Dermis microvascular lymphatic vessel endothelial cell (primary cell): ENCODE measurements at regions not wholly inside any gene's neighbourhood (a gene's known extent, or its start where the extent isn't known, plus 50 kb on each side); places are given as distances from the start of the nearest gene placed in this dataset.
A peak's percentile ranks its signal among the peaks of the same experiment; 100 is the strongest.
"Not testable (repeated sequence)": the region's sequence is repeated elsewhere in the genome, so short reads cannot be mapped to it uniquely, and the experiment has no call there.

Experiments used
- DNase-seq, 2 donors: peaks; one replicate each; pipeline versions ENCODE4 v3.0.0 to v3.0.0-alpha.2; 2010; ENCODE audit warnings: low read depth in 2 of 2

DNA sequence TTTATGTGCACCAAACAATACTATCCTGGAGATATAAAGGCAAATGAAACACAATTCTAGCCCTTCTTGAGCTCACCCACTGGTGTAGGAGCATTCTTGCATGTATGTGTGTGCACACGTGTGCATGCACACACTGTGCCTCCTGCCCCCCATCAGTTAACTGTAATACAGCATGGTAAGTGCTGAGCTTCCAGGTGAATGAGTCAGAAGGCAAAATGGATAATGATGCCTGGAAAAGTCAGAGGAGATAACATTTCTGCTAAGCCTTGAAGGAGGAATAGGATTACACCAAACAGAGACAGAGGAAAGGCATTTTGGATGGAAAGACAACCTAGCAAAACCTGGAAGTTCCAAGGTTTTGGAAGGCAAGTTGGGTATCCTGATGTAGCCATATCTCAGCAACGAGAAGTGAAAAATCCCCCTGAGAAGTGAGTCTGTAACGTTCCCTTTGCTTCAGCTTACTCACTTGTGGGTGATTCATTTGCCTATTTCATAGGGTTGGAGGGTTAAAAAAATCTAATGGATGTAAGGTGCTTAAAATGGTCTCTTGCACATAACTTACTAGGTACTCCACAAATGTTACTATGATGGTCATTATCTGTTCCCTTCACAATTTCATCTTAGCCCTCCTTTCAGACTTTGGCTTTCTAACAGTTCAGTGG, 101.4 kb upstream of the STC2 start:
- DNase-seq, result no peak

DNA sequence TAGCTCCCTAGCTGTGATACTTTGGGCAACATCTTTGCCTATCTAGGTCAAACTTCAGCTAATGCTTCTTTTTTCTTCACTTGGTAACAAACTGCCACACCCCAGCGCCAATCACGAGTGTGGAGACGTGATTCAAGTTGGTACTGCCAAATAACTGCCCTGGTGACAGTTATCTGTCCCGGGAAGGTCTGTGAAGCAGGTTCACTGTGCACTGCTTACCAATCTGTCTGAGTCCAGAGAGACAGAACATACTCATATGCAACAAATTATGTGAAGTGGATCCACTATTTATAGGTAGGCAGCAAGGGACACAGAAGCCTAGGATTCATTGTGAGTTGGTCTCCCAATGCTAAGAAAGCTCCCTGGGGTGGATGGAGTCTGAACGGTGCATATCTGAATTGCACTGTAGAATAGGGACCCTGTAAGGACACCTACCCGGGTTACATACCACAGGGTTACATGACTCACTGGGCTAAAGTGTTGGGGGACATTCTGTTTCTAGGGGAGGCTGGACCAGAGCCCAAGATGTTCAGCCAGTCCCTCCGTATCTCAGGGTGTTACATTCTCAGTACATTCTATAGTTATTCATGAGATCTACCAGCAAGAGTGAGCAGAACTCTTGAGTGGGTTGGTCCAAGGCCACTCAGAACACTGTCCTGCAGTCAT, 95.4 kb upstream of the STC2 start:
- DNase-seq, result no peak

DNA sequence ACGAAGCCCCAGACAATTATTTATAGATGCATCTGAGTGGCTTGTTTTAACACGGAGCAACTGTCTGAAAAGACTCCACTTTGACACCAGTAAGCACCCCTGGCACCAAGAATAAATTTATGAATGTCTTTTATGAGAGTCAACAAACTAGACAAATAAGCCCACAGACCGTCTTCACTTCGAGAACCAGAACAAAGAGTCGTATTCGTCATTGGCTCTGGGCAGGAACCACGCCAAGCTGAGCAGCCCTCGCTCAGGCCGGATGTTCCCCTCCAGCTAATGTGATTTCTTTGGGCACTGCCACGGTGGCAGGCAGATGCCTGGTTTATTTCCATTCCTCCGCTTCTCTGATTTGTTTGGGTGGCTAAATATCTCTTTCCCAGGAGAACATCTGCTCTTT, 91.9 kb upstream of the STC2 start:
- no peak for DNase-seq

DNA sequence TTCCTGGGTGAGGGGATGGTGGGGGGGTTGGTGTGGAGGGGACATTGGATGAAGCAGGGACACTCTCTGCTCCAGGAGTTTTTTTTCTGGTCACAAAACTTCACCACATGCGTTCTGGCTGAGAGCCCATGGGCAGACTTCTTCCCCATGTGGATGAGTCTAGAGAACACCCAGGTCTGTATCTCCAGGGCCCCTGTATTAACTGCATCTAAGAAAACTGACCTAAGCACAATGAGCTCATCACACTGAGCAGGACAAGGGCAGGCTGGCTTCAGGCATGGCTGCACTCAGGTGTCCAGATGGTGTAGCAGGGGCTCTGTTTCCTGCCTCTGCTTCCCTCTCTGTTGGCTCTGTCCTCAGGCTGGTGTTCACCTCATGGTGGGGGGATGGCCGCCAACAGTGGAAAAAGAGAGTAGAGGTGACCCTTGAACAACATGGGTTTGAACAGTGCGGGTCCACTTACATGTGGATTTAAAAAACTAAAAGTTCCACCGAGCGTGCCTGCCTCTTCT, 85.3 kb upstream of the STC2 start:
- no peak for DNase-seq

DNA sequence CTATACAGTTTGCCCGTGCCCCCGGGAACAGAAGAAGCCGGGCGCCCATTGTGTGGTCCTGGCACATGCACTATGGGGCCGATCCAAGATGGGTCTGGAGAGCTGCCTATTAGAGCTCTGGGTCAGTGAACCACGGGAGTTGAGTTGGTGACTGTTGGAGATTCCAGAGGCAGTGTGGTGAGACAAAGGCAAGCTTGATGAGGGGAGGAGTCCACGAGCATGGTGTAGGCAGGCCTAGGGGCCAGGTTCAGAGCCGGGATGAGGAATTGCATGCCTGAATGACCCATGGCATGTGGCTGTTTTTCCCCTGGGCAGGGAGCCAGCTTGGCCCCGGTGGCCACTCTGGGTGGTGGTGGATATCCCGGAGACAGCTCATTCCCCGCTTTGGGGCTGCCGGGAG, 84.4 kb upstream of the STC2 start:
- DNase-seq, result no peak

DNA sequence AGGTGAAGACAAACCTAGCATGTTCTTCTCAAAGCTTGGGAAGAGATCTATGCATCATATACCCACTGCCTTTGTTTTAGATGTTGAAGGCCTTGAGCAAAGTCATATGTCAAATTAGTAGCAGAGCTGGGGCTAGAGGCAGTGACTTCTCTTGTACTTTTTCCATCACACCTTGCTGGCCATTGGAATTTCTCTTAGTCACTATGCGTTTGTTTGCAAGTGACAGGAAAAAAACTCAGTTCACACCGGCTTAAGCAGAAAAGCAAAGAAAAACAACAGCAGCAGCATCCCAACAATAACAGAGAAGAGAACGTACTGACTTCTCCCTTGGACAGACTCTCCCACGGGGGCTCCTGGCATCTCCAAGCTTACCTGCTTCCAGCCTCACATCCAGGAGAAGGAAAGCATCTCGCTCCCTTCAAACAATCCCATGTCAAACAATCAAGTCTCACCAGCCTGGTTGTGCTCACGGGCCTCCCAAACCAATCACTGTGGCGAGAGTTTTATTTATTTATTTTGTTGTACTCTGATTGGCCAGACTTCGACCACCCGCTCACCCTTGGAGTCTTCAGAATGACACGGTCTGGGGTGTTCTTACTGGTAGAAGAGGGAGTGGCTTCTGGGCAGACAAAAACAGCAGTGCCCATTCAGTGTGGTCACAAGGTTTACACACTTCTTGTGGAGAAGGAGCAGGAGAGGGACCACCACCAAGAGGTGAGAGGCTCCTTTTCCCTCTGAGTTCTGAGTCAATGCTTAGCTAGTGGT, 83.8 kb upstream of the STC2 start:
- no peak for DNase-seq

DNA sequence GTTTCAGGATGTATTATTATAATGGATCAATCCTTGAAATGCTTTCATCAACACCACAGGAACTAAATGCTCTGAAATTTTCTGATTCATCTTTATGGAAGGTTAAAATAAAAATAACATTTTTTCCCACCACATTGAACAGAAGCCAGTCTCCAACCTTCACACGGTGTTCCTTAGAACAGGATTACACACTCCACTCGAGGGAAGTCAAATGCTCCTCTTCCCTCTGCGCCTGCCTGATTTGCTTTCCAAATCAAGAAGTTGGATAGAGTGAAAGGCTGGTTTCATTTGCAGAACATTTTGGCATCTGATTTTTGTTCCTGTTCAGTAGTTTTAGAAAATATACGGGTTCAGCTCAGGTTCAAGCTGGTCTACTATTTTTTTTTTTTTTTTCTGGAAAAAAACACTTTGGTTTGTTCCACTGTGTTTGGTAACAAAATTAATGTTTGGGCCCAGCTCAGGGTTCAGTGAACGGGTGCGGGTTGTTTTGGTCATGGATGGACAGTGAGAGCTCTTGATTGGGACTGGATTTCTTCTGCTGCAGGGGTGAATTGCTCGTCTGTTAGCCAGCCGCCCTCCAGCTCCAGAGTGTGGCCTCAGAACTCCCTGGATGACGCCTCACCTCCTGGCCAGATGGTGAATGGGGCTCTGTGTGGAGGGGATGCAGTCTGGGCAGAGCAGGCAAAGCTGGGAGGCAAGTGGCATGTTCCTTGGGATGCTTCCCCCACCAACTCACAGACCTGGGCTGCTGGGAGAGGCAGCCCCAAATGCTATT, 82.4 kb upstream of the STC2 start:
- no peak for DNase-seq

DNA sequence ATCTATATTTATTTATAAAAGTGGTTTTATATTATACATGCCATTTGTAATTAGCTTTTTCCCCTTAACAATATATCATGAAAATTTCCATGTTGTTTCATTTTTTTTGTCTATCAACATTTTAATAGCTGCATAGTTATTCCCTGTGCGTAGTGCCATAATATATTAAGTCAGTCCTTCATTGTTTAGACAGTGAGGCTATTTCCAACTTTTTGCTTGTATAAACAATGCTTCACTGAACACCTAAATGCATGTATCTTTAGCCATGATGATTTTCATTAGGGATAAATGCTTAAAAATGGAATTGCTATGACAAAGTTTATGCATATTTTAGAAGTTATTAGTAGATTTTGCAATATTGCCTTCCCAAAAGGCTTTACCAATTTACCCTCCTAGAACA, 80.7 kb upstream of the STC2 start:
- no peak for DNase-seq

DNA sequence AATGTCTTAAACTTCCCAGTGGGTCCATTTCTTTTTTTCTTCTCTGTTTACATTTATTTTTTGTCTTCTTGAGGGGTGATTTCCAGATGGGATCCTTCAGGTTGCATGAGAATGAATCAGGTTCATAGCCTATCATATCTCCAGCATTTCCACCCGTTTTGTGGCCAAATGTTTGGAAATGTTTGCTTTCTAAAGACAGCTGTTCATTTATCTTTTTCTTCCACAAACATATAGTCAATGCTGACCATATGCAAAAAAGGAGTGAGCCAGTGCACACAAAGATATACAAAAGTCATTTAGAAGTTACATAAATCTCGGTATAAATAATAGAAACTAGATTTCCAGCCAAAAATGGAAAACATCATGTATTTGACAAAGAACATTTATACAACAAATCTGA, 71.6 kb upstream of the STC2 start:
- no peak for DNase-seq

DNA sequence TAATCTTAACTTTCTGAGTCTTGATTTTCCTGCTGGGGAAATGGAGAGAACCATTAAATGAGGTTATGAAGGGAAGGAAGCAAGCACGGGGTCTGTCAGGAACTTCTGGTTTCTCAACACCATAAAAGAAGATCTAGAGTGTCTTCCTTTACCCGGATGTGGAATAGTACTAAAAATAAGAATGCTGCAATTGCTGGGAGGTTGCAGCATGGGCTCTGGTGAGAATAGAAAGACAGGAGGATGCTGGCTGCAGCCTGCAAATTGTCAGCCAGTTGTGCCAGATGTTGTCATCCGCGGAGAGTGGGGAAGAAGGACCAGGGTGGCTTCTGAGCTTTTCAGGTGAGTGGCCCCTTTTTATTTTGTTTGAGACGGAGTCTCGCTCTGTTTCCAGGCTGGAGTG, 69.3 kb upstream of the STC2 start:
- DNase-seq, result no peak

DNA sequence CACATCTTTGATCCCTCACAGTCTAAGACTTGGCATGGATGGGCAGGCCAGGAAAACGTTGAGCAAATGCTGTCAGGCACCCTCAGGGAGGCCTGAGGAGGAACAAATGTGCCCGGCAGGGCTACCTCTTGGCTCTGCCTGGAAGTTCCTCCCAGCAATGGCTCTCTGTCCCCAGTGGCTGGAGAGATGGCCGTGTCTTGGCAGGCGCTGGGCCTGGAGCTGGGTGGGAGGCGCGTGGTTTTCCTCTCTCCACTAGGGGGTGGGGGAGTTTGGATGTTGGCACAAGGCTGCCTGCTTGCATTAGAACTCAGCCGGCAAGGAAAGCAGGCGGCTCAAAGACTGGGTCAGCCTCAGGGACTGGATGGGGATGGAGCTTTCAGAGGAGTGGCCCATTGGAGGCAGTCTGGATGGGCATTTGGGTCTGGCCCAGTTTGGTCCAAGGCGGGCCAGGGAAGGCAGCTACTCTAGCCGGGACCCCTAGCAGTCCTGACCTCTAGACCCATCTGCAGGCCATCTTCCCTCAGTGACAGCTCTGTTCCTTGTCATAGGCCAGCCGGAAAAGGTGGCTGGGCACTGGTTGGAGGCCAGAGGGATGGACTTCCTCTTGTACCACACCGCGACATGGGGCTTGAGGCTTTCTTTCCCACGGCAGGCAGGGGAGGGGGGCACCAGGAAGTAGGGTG, 68.2 kb upstream of the STC2 start:
- DNase-seq, result no peak

DNA sequence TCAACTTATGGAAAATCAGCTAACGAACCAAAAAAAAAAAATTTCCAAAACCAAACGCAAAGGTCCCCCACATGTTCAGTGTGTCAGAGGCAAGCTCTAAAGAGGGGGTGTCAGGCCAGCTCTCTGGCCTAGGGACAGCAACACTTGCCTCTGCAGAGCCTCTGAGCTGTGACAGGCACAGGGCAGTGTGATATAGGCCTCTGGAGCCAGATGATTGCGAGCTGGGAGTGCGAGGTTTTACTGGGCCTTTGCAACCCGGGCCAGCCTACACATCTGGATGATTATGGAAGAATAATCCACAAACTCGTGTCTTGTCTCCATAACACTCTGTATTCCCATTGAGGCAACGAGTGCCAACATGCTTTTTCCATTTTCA, 67.7 kb upstream of the STC2 start:
- DNase-seq, result no peak

DNA sequence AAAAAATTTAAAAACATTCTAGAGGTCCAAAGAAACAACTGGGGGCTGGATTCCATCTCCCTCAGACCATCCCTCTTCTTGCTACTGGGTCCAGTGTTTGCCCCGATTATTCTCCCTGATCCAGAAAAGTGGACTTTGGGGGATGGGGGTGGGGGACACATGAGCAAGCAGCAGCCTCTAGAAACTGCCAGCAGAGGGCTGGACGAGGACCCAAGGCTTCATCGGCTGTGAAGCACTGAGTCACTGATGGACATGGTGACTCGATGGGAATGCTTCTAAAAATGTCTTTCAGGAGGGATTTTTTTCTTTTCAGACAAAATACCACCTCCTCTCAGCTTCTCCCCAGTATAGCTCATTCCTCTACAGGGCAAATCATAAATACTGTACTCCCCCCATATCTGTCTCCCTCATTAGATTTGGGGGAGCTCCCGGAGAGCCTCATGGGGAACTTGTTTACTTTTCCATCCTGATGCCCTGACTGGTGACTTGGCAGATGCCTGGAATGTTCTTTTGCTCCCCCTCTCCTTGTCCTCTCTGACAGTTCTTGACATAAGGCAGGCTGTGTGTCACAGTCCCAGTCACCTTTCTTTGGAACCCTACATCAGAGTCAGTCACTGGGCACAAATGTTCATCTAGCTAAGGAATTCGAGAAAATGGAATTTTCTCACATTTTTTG, 67.2 kb upstream of the STC2 start:
- DNase-seq, result peak in 1 of 2 donors; percentile 21

DNA sequence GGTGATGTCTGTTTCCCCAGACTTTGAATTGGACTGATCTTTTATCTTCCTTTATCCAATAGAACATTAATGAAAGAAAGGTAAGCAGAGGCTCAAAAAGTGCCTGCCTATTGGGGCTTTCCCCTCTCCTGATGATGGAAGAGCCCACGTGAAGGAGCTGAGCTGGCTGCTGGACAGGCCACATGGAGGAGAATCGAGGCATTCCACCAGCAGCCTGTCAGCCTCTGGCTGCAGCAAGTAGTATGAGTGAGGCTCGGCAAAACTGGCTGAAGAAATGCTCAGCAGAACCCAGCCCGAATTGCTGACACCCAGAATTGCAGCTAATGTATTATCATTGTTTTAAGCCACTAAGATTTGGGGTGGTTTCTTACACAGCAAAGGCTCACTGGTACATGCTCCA, 66.5 kb upstream of the STC2 start:
- no peak for DNase-seq

DNA sequence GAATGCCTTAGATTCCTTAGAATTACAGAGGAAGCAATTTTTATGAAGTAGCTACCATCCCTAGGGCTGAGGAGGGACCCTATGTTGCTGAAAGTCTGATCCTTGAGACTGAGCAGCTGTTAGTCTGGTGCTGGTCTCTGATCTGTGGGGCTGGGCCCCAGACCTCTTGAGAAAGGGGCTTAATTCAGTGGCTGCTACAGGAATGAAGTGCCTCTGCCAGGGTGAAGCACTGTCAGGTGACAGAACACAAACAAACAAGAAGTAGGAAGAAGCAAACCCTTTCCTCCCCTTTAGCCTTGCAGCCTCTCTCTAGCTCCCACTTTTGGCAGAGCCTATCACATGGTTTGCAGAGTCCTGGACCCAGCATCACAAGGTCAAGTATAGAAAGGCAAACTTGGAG, 64.0 kb upstream of the STC2 start:
- DNase-seq, result no peak

DNA sequence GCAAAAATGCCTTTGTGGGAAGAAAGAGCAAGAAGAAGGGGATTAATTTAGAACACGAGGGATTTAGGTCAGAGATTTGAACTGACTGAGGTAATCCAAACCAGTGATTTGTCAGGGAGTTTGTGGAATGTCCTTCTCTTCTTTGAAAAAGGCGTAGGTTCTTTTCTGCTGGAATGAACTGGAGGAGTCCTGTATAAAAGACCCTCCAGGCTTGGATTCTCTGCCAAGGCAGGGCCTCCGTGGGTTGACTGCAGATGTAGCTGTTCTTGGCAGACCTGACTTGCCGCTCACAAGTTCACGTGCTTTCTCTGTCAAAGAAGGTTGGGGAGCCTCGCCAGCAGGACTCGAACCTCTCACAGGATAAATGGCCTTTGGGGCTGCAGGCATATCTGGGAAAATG, 62.8 kb upstream of the STC2 start:
- no peak for DNase-seq

DNA sequence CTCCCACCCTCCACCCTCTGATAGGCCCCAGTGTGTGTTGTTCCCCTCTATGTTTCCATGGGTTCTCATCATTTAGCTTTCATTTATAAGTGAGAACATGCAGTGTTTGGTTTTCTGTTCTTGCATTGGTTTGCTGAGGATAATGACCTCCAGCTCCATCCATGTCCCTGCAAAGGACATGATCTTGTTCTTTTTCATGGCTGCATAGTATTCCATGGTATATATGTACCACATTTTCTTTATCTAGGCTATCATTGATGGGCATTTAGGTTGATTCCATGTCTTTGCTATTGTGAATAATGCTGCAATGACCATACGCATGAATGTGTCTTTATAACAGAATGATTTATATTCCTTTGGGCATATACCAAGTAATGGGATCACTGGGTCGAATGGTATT, 59.1 kb upstream of the STC2 start:
- not testable (repeated sequence) for DNase-seq

DNA sequence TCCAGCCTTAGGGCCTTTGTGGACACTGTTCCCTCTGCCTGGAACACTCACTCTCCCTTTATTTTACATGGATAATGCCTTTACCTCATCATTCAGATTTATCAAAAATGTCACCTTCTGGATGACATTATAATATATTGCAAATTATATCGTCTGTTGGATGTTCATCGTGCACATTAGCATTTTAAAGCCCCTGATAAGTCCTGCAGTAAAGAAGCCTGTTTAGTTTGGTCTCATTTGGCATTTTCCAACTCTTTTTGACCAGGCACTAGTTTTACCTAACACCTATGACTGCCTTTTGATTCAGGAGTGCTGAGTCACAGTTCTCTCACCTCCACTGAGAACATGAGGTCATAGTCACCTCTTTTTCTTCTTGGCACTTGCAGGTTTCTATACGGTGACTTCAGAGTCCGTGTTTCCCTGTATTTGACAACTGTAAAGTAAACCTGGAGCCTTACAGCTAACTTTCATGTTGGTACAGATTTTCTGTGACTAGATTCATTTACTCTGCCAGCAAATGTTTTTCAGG, 57.7 kb upstream of the STC2 start:
- DNase-seq, result no peak

DNA sequence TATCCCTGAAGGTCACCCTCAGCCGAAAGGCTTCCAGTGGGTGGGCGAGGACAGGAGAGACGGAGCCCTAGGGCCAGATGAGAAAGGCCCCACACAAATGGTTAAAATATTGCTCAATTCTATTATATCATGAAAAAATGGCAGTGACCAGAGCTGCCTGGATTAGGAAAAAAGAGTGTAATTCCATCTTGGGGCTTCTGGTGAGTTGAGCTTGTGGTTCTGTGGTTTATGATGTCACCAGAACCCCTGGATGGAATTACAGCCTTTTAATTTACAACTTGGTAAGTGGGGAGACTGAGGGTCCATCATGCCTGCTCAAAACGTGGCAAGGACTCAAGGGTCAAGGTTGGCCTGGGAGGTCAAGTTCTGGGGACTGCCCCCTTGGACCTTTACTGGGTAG, 55.5 kb upstream of the STC2 start:
- no peak for DNase-seq

DNA sequence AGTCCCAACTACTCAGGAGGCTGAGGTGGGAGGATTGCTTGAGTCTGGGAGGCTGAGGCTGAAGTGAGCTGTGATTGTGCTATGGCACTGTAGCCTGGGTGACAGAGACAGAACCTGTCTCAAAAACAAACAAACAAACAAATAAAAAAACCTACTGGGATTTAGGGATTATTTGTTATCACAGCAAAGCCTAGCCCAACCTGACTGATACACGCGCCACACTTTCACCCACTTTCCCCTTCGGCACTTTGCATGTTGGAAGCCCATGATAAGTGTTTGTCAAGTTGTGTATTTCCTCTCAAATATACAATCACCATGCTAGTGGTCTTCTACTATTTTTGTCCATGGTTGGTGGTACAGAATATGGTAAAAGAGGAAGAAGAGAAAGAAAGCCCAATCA, 50.5 kb upstream of the STC2 start:
- DNase-seq, result no peak
